Ovary (tissue), 7 donors: ENCODE measurements at regions not wholly inside any gene's neighbourhood (a gene's known extent, or its start where the extent isn't known, plus 50 kb on each side); places are given as distances from the start of the nearest gene placed in this dataset.

Experiments
- DNase-seq, 5 donors: peaks; one replicate each; pipeline ENCODE4 v3.0.0-alpha.2; 2019 to 2020
- H3K27ac ChIP-seq, 2 donors: fragments of 200-600 bp; one replicate each; pipeline versions ENCODE4 v1.5.1 to v1.8.0; 2019 to 2022
- H3K27me3 ChIP-seq: fragments of 200-600 bp; one replicate; pipeline ENCODE4 v1.8.0; 2022
- H3K36me3 ChIP-seq: fragments of 200-600 bp; sonication (generic); one replicate; pipeline ENCODE4 v1.5.1; 2019
- H3K4me1 ChIP-seq: one replicate; pipeline ENCODE4 v1.8.1; 2013; ENCODE audit warnings: mild to moderate bottlenecking, moderate library complexity; ENCODE audit not compliant: insufficient read depth
- H3K4me3 ChIP-seq: fragments of 200-600 bp; sonication (generic); one replicate; pipeline ENCODE4 v1.5.1; 2017
- H3K9me3 ChIP-seq, 2 donors: fragments of 200-600 bp in 1 of 2; sonication (generic) in 1 of 2; one replicate each; pipeline versions ENCODE4 v1.5.1 to v1.8.1; 2013 to 2019; ENCODE audit warnings: mild to moderate bottlenecking in 1 of 2, moderate library complexity in 1 of 2
- EP300 ChIP-seq: sonication (generic); formaldehyde crosslinking; IDR thresholded peaks from one replicate; pipeline ENCODE4 v1.6.1; 2017; ENCODE audit warnings: antibody characterized with exemption
- POLR2A ChIP-seq: fragments of 450-650 bp; IDR thresholded peaks from one replicate; pipeline ENCODE4 v1.6.1; 2017; ENCODE audit warnings: antibody characterized with exemption, mild to moderate bottlenecking, moderate library complexity
- WGBS, 3 donors: extraction: QIAGEN DNeasy Blood & Tissue Kit in 1 of 3; methylation state at CpG; one replicate each; pipeline versions ENCODE4 v1.1.5 to v1.1.7; 2013 to 2017; 5-methylcytosine and 5-hydroxymethylcytosine counted together
- intact Hi-C, 4 donors: fragments of 100-400 bp; cut with DNase I; formaldehyde crosslinking; loops; one replicate each; pipeline versions ENCODE4 v1.11.0 to v1.15.1; 2022 to 2023
- TF ChIP-seq, protein P1 (sequence below), 3 donors: fragments of 450-650 bp in 2 of 3; fragments of 200-600 bp in 1 of 3; IDR thresholded peaks; one replicate each; pipeline versions ENCODE4 v1.5.1 to v1.8.0; 2016 to 2022; ENCODE audit warnings: antibody characterized with exemption in 3 of 3, mild to moderate bottlenecking in 1 of 3
- donor health status: DM: no; HTN: no; CAD: no; lungs with moderate emphysema.
- donor health status: DM: no; HTN: no; CAD: no.
- donor health status: Bipolar disorder and iron deficiency.
- donor health status: DM: no; HTN: no; CAD: no.
- donor health status: DM: yes; HTN: yes; CAD: no.

DNA sequence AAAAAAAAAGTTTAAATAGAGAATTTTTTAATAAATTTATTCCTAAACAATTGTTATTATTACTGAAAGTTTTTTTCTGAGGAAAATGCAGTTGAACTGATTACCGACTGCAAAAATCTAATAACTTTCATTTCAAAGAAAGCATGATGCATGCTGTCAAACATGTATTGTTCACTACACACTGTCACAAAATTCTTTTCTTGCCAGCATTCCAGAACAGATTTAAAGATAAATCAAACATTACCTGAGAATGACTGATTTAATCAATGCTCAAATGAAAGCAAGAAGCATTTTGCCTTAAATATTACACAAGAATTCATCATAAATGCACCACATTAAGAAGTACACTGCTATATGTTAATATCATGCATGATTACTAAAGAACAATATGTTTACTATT, 588.3 kb downstream of the SLC16A7 start:
- TF ChIP-seq POLR2A: no peak
- TF ChIP-seq EP300: no peak
- TF ChIP-seq, protein P1, sequence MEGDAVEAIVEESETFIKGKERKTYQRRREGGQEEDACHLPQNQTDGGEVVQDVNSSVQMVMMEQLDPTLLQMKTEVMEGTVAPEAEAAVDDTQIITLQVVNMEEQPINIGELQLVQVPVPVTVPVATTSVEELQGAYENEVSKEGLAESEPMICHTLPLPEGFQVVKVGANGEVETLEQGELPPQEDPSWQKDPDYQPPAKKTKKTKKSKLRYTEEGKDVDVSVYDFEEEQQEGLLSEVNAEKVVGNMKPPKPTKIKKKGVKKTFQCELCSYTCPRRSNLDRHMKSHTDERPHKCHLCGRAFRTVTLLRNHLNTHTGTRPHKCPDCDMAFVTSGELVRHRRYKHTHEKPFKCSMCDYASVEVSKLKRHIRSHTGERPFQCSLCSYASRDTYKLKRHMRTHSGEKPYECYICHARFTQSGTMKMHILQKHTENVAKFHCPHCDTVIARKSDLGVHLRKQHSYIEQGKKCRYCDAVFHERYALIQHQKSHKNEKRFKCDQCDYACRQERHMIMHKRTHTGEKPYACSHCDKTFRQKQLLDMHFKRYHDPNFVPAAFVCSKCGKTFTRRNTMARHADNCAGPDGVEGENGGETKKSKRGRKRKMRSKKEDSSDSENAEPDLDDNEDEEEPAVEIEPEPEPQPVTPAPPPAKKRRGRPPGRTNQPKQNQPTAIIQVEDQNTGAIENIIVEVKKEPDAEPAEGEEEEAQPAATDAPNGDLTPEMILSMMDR (IDR thresholded peaks at IDR 0.05): no peak
- WGBS, 3 donors: 94 to 95% (median 95%) methylated on average over 1 of the region's 1 CpG
- no peak overlapping the region for H3K27ac ChIP-seq
- no peaks in the 10 kb centered on the region for H3K9me3 ChIP-seq
- DNase-seq: no peak
- H3K36me3 ChIP-seq: no peaks in the 10 kb centered on the region
- no peaks in the 10 kb centered on the region for H3K27me3 ChIP-seq
- no peaks in the 10 kb centered on the region for H3K4me1 ChIP-seq
- no peak overlapping the region for H3K4me3 ChIP-seq
- intact Hi-C loops: no loop called here

DNA sequence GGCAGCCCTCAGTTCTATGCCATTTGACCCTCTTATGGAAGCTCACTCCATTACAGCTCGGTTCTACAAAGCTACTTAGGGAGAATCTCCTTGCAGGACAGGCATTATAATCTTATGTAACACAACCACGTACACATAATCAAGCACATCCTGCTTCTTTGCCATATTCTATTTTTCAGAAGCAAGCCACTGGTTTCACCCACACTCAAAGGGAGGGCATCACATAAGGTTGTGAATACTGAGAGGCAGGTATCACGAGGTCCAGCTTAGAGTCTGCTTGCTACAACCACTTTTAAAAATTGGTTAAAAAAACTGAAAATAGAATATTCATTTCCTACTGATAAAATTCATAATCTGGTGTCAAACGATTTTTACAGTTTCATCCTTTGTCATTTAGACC, 589.2 kb downstream of the SLC16A7 start:
- TF ChIP-seq EP300 (no peak), POLR2A (no peak)
- TF ChIP-seq, protein P1 (IDR thresholded peaks at IDR 0.05): no peak
- Histone ChIP-seq H3K9me3 (no peaks in the 10 kb centered on the region), H3K36me3 (no peaks in the 10 kb centered on the region), H3K27me3 (no peaks in the 10 kb centered on the region), H3K27ac (no peak overlapping the region), H3K4me1 (no peaks in the 10 kb centered on the region), H3K4me3 (no peak overlapping the region)
- intact Hi-C loops: no loop called here
- no peak for DNase-seq
- 80 to 83% (median 83%) methylated on average over 4 of the region's 4 CpGs for WGBS, 3 donors

DNA sequence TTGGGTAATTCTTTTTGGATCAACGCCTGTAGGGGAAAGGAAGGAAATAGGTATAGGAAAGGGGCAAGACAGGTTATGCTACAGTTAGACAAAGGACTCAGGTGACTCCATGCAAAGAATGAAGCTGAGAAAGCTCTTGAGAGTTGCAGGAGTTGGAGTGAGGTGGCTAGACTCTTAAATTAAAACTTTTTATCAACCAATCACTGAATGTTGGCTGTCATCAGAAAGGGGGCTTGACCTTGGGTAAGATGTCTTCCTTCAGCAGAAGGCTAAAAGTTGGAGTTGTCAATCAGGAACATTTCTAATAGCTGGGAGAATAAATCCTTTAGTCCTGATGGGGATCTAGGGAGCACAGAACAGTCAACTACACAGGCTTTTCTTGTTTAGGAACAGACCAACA, 595.4 kb downstream of the SLC16A7 start:
- no peak for DNase-seq
- 59 to 73% (median 61%) methylated on average over 1 of the region's 1 CpG for WGBS, 3 donors
- no peaks in the 10 kb centered on the region for H3K4me1 ChIP-seq
- H3K9me3 ChIP-seq: no peaks in the 10 kb centered on the region
- TF ChIP-seq, protein P1 (IDR thresholded peaks at IDR 0.05): no peak
- no peak for TF ChIP-seq EP300
- TF ChIP-seq POLR2A: no peak
- H3K4me3 ChIP-seq: no peak overlapping the region
- H3K27ac ChIP-seq: no peak overlapping the region
- no peaks in the 10 kb centered on the region for H3K36me3 ChIP-seq
- peaks cover 2% of the 10 kb centered on the region for H3K27me3 ChIP-seq
- intact Hi-C loops: no loop called here

DNA sequence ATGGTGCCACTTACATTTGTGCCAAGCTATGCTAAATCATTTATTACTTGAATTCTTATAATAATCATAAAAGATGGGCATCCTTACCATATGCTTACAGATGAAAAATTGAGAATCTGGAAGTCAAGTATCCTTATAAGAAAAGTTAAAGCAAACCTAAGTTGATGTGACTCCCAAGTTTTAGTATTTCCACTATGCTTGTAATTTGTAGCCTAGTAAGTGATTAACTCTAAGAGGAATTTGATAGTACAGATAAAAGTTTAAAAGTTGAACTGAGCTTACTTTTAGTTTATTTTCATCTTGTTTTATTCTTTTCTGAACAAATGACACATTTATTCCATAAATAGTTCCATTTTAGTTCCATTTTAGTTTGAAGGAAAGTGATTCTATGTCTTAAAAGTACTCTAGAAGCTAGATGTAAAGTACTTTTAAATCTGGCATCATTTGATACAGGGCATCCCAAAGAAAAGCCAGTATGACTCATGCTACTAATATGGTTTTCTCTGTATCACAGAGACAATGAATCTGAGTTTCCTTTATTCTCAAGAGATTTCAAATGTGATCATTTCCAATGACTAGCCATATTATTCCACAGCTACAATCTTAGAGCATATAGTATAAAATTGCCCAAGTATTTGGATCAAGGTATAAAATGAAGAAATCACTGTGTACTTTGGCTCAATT, 596.0 kb downstream of the SLC16A7 start:
- Histone ChIP-seq H3K4me1 (no peaks in the 10 kb centered on the region), H3K9me3 (no peaks in the 10 kb centered on the region), H3K27me3 (peaks cover 2% of the 10 kb centered on the region), H3K36me3 (no peaks in the 10 kb centered on the region), H3K27ac (no peak overlapping the region), H3K4me3 (no peak overlapping the region)
- DNase-seq: no peak
- TF ChIP-seq, protein P1 (IDR thresholded peaks at IDR 0.05): no peak
- intact Hi-C loops: no loop called here
